Ishikawa (cell line): ENCODE measurements at regions not wholly inside any gene's neighbourhood (a gene's known extent, or its start where the extent isn't known, plus 50 kb on each side); places are given as distances from the start of the nearest gene placed in this dataset.

Experiments used
- CEBPB ChIP-seq: IDR thresholded peaks from 2 replicates; pipeline ENCODE4 v1.6.1; 2012
- EGR1 ChIP-seq: IDR thresholded peaks from 2 replicates; pipeline ENCODE4 v1.6.1; 2012
- EP300 ChIP-seq: IDR thresholded peaks from 2 replicates; pipeline ENCODE4 v1.6.1; 2012; ENCODE audit warnings: borderline replicate concordance
- FOXM1 ChIP-seq: IDR thresholded peaks from 2 replicates; pipeline ENCODE4 v1.6.1; 2012; ENCODE audit warnings: low read depth, borderline replicate concordance
- MAX ChIP-seq: IDR thresholded peaks from 2 replicates; pipeline ENCODE4 v1.6.1; 2012
- RAD21 ChIP-seq: IDR thresholded peaks from 2 replicates; pipeline ENCODE4 v1.6.1; 2012; ENCODE audit warnings: low read depth
- REST ChIP-seq: IDR thresholded peaks from 2 replicates; pipeline ENCODE4 v1.6.1; 2012; ENCODE audit warnings: low read depth, mild to moderate bottlenecking
- TAF1 ChIP-seq: IDR thresholded peaks from 2 replicates; pipeline ENCODE4 v1.6.1; 2012; ENCODE audit warnings: low read depth, mild to moderate bottlenecking
- YY1 ChIP-seq: IDR thresholded peaks from 2 replicates; pipeline ENCODE4 v1.6.1; 2012; ENCODE audit warnings: low read depth

GRCh38 chr4:124092541-124092984, 620.0 kb downstream of the ANKRD50 start:
- TF ChIP-seq FOXM1 (no peak), CEBPB (no peak), EP300 (no peak), RAD21 (no peak), MAX (no peak), YY1 (no peak), REST (no peak), TAF1 (no peak), EGR1 (no peak)
